ENCODE measurements at regions not wholly inside any gene's neighbourhood (a gene's known extent, or its start where the extent isn't known, plus 50 kb on each side); places are given as distances from the start of the nearest gene placed in this dataset.

DNA sequence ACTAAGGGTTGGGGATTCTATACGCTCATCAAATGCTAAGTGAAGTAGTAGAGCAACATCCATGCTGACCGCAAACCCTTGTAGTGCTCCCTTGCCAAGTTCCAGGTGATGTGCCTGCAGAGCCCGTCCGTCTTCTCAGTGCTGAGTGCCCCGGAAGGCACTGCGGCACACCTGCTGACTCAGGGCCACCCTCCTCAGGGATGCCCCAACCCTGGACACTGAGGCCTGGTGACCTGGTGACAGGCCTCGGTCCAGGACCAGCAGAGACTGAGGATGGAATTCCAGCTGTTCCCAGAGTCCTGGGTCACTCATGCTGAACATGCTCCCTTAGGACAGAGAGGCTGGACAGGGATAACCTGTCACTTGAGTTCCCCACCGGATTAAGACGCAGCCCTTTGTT, 422.5 kb downstream of the OCA2 start:
- Histone ChIP-seq H3K4me1 (no peaks in the 10 kb centered on the region), H3K9me3 (no peaks in the 10 kb centered on the region), H3K4me3 (no peak overlapping the region), H3K36me3 (no peaks in the 10 kb centered on the region), H3K27me3 (no peaks in the 10 kb centered on the region), H3K27ac (no peak overlapping the region)
- TF ChIP-seq, protein P1, sequence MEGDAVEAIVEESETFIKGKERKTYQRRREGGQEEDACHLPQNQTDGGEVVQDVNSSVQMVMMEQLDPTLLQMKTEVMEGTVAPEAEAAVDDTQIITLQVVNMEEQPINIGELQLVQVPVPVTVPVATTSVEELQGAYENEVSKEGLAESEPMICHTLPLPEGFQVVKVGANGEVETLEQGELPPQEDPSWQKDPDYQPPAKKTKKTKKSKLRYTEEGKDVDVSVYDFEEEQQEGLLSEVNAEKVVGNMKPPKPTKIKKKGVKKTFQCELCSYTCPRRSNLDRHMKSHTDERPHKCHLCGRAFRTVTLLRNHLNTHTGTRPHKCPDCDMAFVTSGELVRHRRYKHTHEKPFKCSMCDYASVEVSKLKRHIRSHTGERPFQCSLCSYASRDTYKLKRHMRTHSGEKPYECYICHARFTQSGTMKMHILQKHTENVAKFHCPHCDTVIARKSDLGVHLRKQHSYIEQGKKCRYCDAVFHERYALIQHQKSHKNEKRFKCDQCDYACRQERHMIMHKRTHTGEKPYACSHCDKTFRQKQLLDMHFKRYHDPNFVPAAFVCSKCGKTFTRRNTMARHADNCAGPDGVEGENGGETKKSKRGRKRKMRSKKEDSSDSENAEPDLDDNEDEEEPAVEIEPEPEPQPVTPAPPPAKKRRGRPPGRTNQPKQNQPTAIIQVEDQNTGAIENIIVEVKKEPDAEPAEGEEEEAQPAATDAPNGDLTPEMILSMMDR (IDR thresholded peaks at IDR 0.05) = no peak
- DNase-seq (no peak), ATAC-seq (no peak)
- intact Hi-C loops (cut with DNase I) = no loop called here

- no peaks in the 10 kb centered on the region for H3K36me3 ChIP-seq
- H3K27me3 ChIP-seq = no peaks in the 10 kb centered on the region
- no peak for DNase-seq
- H3K4me3 ChIP-seq = no peak overlapping the region
- H3K27ac ChIP-seq = no peak overlapping the region
- H3K9me3 ChIP-seq = no peaks in the 10 kb centered on the region
- ATAC-seq = no peak
- H3K4me1 ChIP-seq = no peaks in the 10 kb centered on the region
- TF ChIP-seq, protein P1 (IDR thresholded peaks at IDR 0.05) = no peak
- intact Hi-C loops (cut with DNase I) = no loop called here
Measured at GRCh38 chr15:27675571-27675970, 423.5 kb downstream of the OCA2 start.

DNA sequence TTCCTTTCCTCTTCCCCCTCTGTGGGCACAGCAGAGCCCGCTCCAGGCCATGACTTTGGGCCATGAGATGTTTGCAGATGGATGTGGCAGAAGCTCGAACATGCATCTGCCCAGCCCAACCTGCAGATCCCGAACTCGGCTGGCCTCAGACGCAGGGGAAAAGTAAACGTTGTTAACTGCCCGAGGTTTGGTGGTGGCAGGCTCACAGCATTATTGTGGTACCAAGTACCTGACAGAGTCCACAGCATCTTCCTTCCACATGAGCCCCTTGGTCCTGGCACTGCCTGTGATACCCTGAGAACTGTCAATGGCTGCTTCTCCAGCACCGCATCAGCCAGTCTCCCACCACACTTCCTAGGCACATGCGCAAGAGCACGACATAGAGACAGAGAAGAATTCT, 424.3 kb downstream of the OCA2 start:
- TF ChIP-seq, protein P1 (IDR thresholded peaks at IDR 0.05) = no peak
- Histone ChIP-seq H3K36me3 (no peaks in the 10 kb centered on the region), H3K27ac (no peak overlapping the region), H3K9me3 (no peaks in the 10 kb centered on the region), H3K4me1 (no peaks in the 10 kb centered on the region), H3K4me3 (no peak overlapping the region), H3K27me3 (no peaks in the 10 kb centered on the region)
- intact Hi-C loops (cut with DNase I) = no loop called here
- ATAC-seq (no peak), DNase-seq (no peak)

DNA sequence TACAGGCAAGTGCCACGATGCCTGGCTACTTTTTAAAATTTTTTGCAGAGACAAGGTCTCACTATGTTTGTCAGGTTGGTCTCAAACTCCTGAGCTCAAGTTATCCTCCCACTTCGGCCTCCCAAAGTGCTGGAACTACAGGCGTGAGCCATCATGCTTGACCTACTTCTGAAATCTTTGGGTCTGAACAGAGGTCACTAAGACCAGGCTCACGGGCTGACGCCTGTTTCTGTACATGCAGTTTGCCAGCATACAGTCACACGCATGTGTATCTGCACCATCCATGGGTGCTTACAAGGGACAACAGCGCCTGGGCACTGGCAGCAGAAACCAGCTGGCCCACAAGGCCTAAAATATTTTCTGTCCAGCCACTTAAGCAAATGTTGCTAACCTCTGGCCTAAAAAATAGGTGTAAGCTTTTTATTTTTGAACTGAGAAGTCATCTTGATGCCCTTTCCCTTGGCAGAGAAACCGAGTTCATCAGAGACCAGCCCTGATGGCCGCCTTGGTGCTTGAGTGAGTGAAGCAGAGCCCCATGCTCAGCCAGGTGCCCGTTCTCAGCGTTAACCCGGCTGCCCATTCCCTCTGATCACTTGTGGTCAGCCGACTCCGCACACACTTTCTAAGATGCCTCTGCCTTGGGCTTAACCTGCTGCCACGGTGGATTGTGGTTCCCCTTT, 425.2 kb downstream of the OCA2 start:
- no peak for DNase-seq
- ATAC-seq = no peak

GRCh38 chr15:27672537-27672936, 426.6 kb downstream of the OCA2 start:
- H3K4me1 ChIP-seq = no peaks in the 10 kb centered on the region
- H3K36me3 ChIP-seq = no peaks in the 10 kb centered on the region
- no peak overlapping the region for H3K27ac ChIP-seq
- ATAC-seq (no peak), DNase-seq (no peak)
- intact Hi-C loops (cut with DNase I) = no loop called here
- H3K27me3 ChIP-seq = no peaks in the 10 kb centered on the region
- TF ChIP-seq, protein P1 (IDR thresholded peaks at IDR 0.05) = no peak
- H3K9me3 ChIP-seq = no peaks in the 10 kb centered on the region
- H3K4me3 ChIP-seq = no peak overlapping the region

More for the DNA sequence above, 425.2 kb downstream of the OCA2 start:
- TF ChIP-seq, protein P1 (IDR thresholded peaks at IDR 0.05) = no peak
- no peak overlapping the region for H3K27ac ChIP-seq
- no peaks in the 10 kb centered on the region for H3K36me3 ChIP-seq
- no peaks in the 10 kb centered on the region for H3K27me3 ChIP-seq
- H3K9me3 ChIP-seq = no peaks in the 10 kb centered on the region
- no peaks in the 10 kb centered on the region for H3K4me1 ChIP-seq
- intact Hi-C loops (cut with DNase I) = no loop called here
- no peak overlapping the region for H3K4me3 ChIP-seq

All from upper lobe of right lung (tissue), 1 donor.